GM12865 (cell line): ENCODE measurements at regions not wholly inside any gene's neighbourhood (a gene's known extent, or its start where the extent isn't known, plus 50 kb on each side); places are given as distances from the start of the nearest gene placed in this dataset.

Experiments
- DNase-seq: peaks from one replicate; pipeline ENCODE4 v3.0.0; 2010; ENCODE audit warnings: low read depth
- H3K4me3 ChIP-seq: 2 replicates; pipeline ENCODE4 v1.5.1; 2011; ENCODE audit warnings: mild to moderate bottlenecking, low read depth, low read length, control low read depth
- TF ChIP-seq, protein P1 (sequence below): IDR thresholded peaks from 2 replicates; pipeline ENCODE4 v1.5.1; 2011; ENCODE audit warnings: low read length, control low read depth, low read depth, inconsistent platforms; ENCODE audit not compliant: insufficient read depth; ENCODE audit errors: missing control alignments

DNA sequence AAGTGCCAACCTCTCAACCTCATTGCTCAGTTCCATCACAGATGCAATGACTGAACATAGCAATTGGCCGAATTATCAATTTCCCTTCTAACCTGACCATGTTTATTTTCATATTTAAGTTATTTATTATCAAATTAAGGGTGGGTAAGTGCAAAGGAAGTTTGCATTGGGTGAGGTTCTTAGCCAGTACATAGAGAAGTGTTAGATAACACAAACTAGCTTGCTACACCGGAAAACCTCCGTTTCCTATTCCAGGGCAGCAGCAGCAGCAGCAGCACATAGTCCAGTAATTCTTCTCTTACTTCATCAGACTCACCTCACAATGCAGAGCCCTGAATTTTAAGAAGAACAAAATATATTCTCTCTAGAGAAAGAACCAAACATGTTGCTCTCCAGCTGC lies 200.5 kb upstream of the OR4E1 start:
- H3K4me3 ChIP-seq = no peak overlapping the region
- no peak for DNase-seq
- TF ChIP-seq, protein P1, sequence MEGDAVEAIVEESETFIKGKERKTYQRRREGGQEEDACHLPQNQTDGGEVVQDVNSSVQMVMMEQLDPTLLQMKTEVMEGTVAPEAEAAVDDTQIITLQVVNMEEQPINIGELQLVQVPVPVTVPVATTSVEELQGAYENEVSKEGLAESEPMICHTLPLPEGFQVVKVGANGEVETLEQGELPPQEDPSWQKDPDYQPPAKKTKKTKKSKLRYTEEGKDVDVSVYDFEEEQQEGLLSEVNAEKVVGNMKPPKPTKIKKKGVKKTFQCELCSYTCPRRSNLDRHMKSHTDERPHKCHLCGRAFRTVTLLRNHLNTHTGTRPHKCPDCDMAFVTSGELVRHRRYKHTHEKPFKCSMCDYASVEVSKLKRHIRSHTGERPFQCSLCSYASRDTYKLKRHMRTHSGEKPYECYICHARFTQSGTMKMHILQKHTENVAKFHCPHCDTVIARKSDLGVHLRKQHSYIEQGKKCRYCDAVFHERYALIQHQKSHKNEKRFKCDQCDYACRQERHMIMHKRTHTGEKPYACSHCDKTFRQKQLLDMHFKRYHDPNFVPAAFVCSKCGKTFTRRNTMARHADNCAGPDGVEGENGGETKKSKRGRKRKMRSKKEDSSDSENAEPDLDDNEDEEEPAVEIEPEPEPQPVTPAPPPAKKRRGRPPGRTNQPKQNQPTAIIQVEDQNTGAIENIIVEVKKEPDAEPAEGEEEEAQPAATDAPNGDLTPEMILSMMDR = no peak

DNA sequence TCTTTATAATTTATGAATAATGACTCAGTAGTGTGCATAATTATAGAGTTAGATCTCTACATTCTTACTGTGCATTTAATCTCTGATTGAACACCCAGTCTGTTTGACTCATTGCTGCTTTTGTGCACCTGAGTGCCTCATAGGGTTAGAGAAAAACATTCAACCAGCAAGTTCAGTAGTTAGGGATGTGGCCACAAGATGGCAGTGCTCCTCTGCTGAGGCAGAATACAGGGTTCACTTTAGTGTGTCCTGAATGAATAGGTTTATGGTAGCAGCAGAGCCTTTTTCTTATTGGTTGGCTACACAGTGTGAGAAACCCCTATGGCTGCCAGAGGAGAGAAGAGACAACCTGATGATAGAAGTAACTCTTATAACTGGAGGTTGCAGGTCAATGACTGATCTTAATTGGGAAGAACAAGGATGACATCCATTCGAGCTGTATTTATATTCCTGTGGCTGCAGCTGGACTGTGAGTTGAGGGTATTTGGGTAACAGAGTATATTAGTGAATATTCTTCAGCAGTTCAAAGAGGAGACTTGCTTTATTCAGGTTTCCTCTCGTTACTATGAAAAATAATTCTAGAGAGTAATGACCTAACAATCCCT lies 194.9 kb upstream of the OR4E1 start:
- DNase-seq = peak; percentile 50
- TF ChIP-seq, protein P1 = peak; percentile 83
- no peak overlapping the region for H3K4me3 ChIP-seq

DNA sequence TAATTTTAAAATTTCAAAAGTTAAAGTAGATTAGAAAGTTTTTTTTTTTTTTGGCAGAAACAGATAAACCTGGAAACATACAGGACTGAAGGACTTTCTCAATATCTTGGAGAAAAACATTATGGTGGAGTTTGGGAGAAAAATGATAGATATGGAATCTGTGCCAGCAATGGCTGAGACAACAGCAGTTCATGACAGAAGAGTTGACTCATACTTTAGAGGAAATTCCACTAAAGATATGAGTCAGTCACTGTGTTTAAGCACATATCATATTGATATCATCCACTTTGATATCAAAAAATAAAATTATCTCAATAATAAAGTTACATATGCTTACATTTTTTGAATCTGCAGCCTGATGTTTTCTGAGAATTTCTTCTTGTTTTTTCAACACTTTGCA lies 193.9 kb upstream of the OR4E1 start:
- no peak overlapping the region for H3K4me3 ChIP-seq
- TF ChIP-seq, protein P1 = no peak
- DNase-seq = no peak

DNA sequence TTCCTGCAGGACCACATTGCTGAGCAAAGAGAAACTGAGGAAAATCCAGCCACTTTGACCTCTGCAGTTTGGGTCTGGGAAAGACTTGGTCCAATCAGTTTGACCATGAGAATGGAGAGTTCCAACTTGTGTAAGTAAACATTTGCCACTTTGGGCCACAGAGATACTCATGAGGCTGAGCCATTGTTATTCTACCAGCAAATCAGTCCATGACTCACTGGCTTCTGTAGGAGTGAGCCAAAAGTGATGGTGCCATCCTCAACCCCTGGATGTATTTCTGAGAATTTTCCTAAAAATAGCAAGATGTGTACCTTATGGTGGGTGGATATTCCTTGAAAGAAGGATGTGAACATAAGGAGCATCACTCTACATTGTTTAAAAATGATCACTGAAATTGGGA lies 192.9 kb upstream of the OR4E1 start:
- no peak overlapping the region for H3K4me3 ChIP-seq
- DNase-seq = no peak
- TF ChIP-seq, protein P1 = no peak

DNA sequence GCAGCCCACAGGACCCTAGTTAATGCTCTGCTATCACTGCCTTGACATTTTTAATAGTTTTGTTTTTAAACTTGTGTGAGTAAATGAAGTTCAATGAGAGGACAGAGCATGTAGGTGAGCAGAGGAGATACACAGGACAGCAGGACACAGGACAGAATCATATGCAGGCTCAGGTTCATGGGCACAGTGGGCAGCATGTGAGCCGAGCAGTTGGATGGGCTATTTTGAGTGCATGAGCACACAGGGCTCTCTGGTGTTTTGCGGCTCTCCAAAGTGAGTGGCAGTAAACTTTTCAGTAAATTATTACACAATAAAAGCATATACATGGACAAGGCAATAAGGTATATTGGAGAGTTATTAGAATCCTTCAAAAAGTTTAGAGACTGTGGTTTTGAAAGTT lies 189.7 kb upstream of the OR4E1 start:
- no peak for DNase-seq
- TF ChIP-seq, protein P1 = no peak
- H3K4me3 ChIP-seq = no peak overlapping the region

GRCh38 chr14:21861153-21861552 lies 187.5 kb upstream of the OR4E1 start:
- TF ChIP-seq, protein P1 = no peak
- no peak for DNase-seq

DNA sequence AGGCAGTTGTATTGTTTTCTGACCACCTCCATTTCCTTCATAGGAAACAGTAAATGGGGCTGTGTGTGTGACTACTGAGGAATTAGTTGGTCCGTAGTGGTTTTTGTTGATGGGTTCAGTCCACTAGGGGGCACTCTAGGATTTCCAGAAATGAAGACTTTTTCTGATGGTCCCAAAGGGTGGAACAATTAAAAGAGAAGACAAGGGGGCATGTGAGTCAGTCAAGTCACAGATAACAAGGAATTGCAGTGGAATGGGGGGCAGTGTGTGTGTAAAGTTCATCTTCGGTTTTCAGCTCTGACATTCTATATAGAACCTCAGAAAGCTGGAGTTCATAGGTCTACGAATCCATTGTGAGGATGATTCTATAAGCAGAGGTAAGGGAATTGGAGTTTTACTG lies 186.6 kb upstream of the OR4E1 start:
- TF ChIP-seq, protein P1 = peak; percentile 51
- no peak overlapping the region for H3K4me3 ChIP-seq
- DNase-seq = peak; percentile 41

More at GRCh38 chr14:21861153-21861552, 187.5 kb upstream of the OR4E1 start:
- no peak overlapping the region for H3K4me3 ChIP-seq
